GM18909 (cell line): ENCODE measurements at regions not wholly inside any gene's neighbourhood (a gene's known extent, or its start where the extent isn't known, plus 50 kb on each side); places are given as distances from the start of the nearest gene placed in this dataset.

Source experiments
- ATAC-seq: cut with Tn5 transposase; IDR thresholded peaks from one replicate; pipeline ENCODE4 v1.9.1; 2021; ENCODE audit warnings: mild to moderate bottlenecking; ENCODE audit not compliant: unreplicated experiment, poor library complexity

- no peak for ATAC-seq
Measured at GRCh38 chr4:188887905-188888304, 748.7 kb downstream of the TRIML1 start.

- no peak for ATAC-seq
Measured at GRCh38 chr4:188892837-188893236, 753.6 kb downstream of the TRIML1 start.

- ATAC-seq, result no peak
Measured at GRCh38 chr4:188903986-188904385, 764.7 kb downstream of the TRIML1 start.

GRCh38 chr4:188904617-188905016, 765.4 kb downstream of the TRIML1 start:
- ATAC-seq, result no peak

- no peak for ATAC-seq
Measured at GRCh38 chr4:188905248-188905647, 766.0 kb downstream of the TRIML1 start.

GRCh38 chr4:188911199-188911598, 772.0 kb downstream of the TRIML1 start:
- ATAC-seq, result no peak

GRCh38 chr4:188911707-188912106, 772.5 kb downstream of the TRIML1 start:
- no peak for ATAC-seq

- ATAC-seq, result no peak
Measured at GRCh38 chr4:188915175-188915574, 775.9 kb downstream of the TRIML1 start.

- no peak for ATAC-seq
Measured at GRCh38 chr4:188918787-188919186, 779.5 kb downstream of the TRIML1 start.

GRCh38 chr4:188930822-188931221, 791.6 kb downstream of the TRIML1 start:
- no peak for ATAC-seq

- ATAC-seq, result no peak
Measured at GRCh38 chr4:188934320-188934962, 795.2 kb downstream of the TRIML1 start.

- ATAC-seq, result no peak
Measured at GRCh38 chr4:188941524-188942119, 802.4 kb downstream of the TRIML1 start.

- ATAC-seq, result no peak
Measured at GRCh38 chr4:188942606-188943005, 803.4 kb downstream of the TRIML1 start.

GRCh38 chr4:188949596-188949995, 810.4 kb downstream of the TRIML1 start:
- no peak for ATAC-seq

GRCh38 chr4:188955066-188955465, 815.8 kb downstream of the TRIML1 start:
- ATAC-seq, result no peak

GRCh38 chr4:188956566-188956965, 817.3 kb downstream of the TRIML1 start:
- no peak for ATAC-seq

- no peak for ATAC-seq
Measured at GRCh38 chr4:188958346-188958745, 819.1 kb downstream of the TRIML1 start.

GRCh38 chr4:188959424-188959823, 820.2 kb downstream of the TRIML1 start:
- no peak for ATAC-seq

- no peak for ATAC-seq
Measured at GRCh38 chr4:188960411-188961093, 821.3 kb downstream of the TRIML1 start.

- ATAC-seq, result no peak
Measured at GRCh38 chr4:188971125-188971524, 831.9 kb downstream of the TRIML1 start.

GRCh38 chr4:188975271-188975670, 836.0 kb downstream of the TRIML1 start:
- no peak for ATAC-seq

- no peak for ATAC-seq
Measured at GRCh38 chr4:188976644-188977115, 837.4 kb downstream of the TRIML1 start.
